ENCODE measurements at regions not wholly inside any gene's neighbourhood (a gene's known extent, or its start where the extent isn't known, plus 50 kb on each side); places are given as distances from the start of the nearest gene placed in this dataset.

- Mint-ChIP-seq H3K27me3 (no peaks in the 10 kb centered on the region), H3K27ac (no peak overlapping the region), H3K4me3 (no peak overlapping the region), H3K9me3 (no peaks in the 10 kb centered on the region), H3K36me3 (ENCODE audit: low read depth) (no peaks in the 10 kb centered on the region), H3K4me1 (ENCODE audit: low read depth) (peaks cover 3% of the 10 kb centered on the region)
- CTCF ChIA-PET, result no interaction called here
- intact Hi-C loops (cut with micrococcal nuclease), result no loop called here
- no peak for ATAC-seq
- no peak for DNase-seq
- TF ChIP-seq, protein P1, sequence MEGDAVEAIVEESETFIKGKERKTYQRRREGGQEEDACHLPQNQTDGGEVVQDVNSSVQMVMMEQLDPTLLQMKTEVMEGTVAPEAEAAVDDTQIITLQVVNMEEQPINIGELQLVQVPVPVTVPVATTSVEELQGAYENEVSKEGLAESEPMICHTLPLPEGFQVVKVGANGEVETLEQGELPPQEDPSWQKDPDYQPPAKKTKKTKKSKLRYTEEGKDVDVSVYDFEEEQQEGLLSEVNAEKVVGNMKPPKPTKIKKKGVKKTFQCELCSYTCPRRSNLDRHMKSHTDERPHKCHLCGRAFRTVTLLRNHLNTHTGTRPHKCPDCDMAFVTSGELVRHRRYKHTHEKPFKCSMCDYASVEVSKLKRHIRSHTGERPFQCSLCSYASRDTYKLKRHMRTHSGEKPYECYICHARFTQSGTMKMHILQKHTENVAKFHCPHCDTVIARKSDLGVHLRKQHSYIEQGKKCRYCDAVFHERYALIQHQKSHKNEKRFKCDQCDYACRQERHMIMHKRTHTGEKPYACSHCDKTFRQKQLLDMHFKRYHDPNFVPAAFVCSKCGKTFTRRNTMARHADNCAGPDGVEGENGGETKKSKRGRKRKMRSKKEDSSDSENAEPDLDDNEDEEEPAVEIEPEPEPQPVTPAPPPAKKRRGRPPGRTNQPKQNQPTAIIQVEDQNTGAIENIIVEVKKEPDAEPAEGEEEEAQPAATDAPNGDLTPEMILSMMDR (IDR thresholded peaks at IDR 0.05), result no peak
- POLR2A ChIA-PET, result no interaction called here
Measured at GRCh38 chr9:89676281-89676680, 71.5 kb downstream of the GADD45G start.

GRCh38 chr9:89677702-89678395 is 73.0 kb downstream of the GADD45G start:
- TF ChIP-seq, protein P1 (IDR thresholded peaks at IDR 0.05), result no peak
- Mint-ChIP-seq H3K9me3 (no peaks in the 10 kb centered on the region), H3K4me1 (ENCODE audit: low read depth) (peaks cover 5% of the 10 kb centered on the region), H3K4me3 (no peak overlapping the region), H3K27me3 (no peaks in the 10 kb centered on the region), H3K36me3 (ENCODE audit: low read depth) (no peaks in the 10 kb centered on the region), H3K27ac (no peak overlapping the region)
- DNase-seq (no peak), ATAC-seq (no peak)
- intact Hi-C loops (cut with micrococcal nuclease), result no loop called here
- ChIA-PET CTCF (interaction anchor here (0.7 to 1.5 kb wide), 2 partner anchors 74 to 124 kb away, joined by 3 read pairs; no protein-coding TSS in a partner anchor), POLR2A (interaction anchor here (1.4 kb wide), 1 partner anchor 12 kb away, joined by 3 read pairs; no protein-coding TSS in a partner anchor)

DNA sequence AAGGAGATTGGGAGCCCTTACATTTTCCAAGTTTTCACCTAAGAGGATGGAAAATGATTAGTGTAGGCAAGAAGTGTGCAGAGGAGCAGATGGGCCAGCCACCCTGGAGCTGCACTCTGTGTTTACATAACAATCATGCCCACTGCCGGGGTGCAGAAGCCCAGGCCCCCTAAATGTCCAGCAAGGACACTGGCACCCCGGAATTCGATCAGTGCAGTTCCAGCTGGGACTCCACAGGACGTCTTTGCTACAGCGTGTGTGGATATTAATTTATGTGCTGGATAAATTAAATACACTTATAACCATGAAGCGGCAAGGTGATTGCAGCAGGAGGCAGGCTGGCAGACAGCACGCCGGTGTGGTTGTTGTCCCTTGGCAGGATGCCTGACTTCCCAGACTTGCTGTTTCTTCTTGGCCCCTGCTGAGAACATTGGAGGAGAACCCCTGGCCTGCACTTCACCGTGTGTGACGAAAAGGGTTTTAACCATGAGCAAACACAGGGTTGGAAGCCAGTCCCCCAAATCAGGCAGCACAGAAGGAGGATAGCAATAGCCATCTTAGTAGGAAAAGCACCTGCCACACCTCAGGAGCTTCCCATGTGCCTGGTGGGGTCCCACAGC is 73.7 kb downstream of the GADD45G start:
- TF ChIP-seq, protein P1 (IDR thresholded peaks at IDR 0.05), result no peak
- no peak for ATAC-seq
- intact Hi-C loops (cut with micrococcal nuclease), result no loop called here
- Mint-ChIP-seq H3K4me1 (ENCODE audit: low read depth) (peaks cover 5% of the 10 kb centered on the region), H3K36me3 (ENCODE audit: low read depth) (no peaks in the 10 kb centered on the region), H3K9me3 (no peaks in the 10 kb centered on the region), H3K27ac (no peak overlapping the region), H3K4me3 (no peak overlapping the region), H3K27me3 (no peaks in the 10 kb centered on the region)
- no peak for DNase-seq
- POLR2A ChIA-PET, result no interaction called here
- CTCF ChIA-PET, result interaction anchor here (0.7 to 1.5 kb wide), 2 partner anchors 74 to 124 kb away, joined by 3 read pairs; no protein-coding TSS in a partner anchor

DNA sequence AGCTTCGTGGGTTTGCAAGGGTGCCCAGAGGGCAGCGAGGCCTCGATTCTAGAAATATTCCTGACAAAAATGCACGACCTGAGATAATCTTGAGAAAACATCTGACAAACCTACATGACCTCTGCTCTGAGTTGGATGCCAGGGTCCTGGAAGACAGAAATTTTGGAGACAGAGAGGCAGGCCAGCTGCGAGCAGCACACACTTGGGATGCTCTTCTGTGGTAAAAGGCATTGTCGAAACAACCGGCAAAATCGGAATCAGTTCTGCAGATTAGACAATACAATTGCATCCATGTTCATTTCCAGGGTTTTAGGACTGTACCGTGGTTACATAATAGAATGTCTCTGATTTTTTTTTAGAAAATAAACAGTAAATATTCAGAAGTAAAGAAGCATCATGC is 74.2 kb downstream of the GADD45G start:
- POLR2A ChIA-PET, result no interaction called here
- no peak for ATAC-seq
- no peak overlapping the region for H3K4me3 Mint-ChIP-seq
- H3K9me3 Mint-ChIP-seq, result no peaks in the 10 kb centered on the region
- CTCF ChIA-PET, result no interaction called here
- no peaks in the 10 kb centered on the region for H3K36me3 Mint-ChIP-seq (ENCODE audit: low read depth)
- no peak for DNase-seq
- no peak overlapping the region for H3K27ac Mint-ChIP-seq
- peaks cover 5% of the 10 kb centered on the region for H3K4me1 Mint-ChIP-seq (ENCODE audit: low read depth)
- intact Hi-C loops (cut with micrococcal nuclease), result no loop called here
- TF ChIP-seq, protein P1 (IDR thresholded peaks at IDR 0.05), result no peak
- no peaks in the 10 kb centered on the region for H3K27me3 Mint-ChIP-seq

DNA sequence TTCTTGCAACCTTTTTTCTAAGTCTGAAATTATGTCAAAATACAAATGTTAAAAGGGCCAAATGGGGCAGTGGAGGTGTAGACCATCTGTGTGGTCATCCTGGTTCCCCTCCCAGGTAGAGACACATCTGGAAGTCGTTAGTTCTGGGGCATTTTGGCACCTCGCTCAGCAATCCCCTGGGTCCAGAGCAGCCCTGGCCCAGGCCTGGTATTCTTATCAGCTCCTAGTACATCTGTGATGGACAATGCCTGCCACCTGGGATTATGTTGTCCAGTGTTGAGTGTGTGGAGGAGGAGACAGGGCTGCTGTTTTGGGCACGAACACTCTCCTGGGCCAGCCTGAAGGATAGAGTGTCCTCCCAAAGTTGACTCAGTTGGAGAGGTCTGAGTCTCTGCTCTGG is 74.8 kb downstream of the GADD45G start:
- ChIA-PET CTCF (no interaction called here), POLR2A (interaction anchor here (0.8 kb wide), 1 partner anchor 9 kb away, joined by 3 read pairs; no protein-coding TSS in a partner anchor)
- intact Hi-C loops (cut with micrococcal nuclease), result no loop called here
- Mint-ChIP-seq H3K27me3 (no peaks in the 10 kb centered on the region), H3K36me3 (ENCODE audit: low read depth) (no peaks in the 10 kb centered on the region), H3K4me3 (no peak overlapping the region), H3K9me3 (no peaks in the 10 kb centered on the region), H3K27ac (no peak overlapping the region), H3K4me1 (ENCODE audit: low read depth) (peaks cover 5% of the 10 kb centered on the region)
- ATAC-seq (no peak), DNase-seq (no peak)
- TF ChIP-seq, protein P1 (IDR thresholded peaks at IDR 0.05), result no peak

All from activated CD8-positive, alpha-beta T cell treated with anti-CD3 and anti-CD28 coated beads for 36 hours (primary cell).